Adrenal gland (tissue), 9 donors: ENCODE measurements at regions not wholly inside any gene's neighbourhood (a gene's known extent, or its start where the extent isn't known, plus 50 kb on each side); places are given as distances from the start of the nearest gene placed in this dataset.

ENCODE experiments used
- DNase-seq, 7 donors: peaks; one replicate each; pipeline ENCODE4 v3.0.0-alpha.2; 2019 to 2020
- H3K27ac ChIP-seq, 5 donors: fragments of 200-600 bp; sonication (generic) in 4 of 5; 1 replicate in 3 of 5; 2 replicates in 2 of 5; pipeline versions ENCODE4 v1.5.1 to v1.8.0; 2016 to 2020; ENCODE audit warnings: mild to moderate bottlenecking in 1 of 5
- H3K27me3 ChIP-seq: fragments of 200-600 bp; 2 replicates; pipeline ENCODE4 v1.8.0; 2021
- H3K36me3 ChIP-seq, 2 donors: fragments of 200-600 bp; replicated peaks in 1 of 2; 1 replicate in 1 of 2; 2 replicates in 1 of 2; pipeline versions ENCODE4 v1.5.1 to v1.8.0; 2018 to 2022
- H3K4me1 ChIP-seq, 2 donors: fragments of 200-600 bp; replicated peaks in 1 of 2; 1 replicate in 1 of 2; 2 replicates in 1 of 2; pipeline versions ENCODE4 v1.5.1 to v1.8.0; 2018 to 2021
- H3K4me3 ChIP-seq, 4 donors: fragments of 200-600 bp; sonication (generic) in 3 of 4; one replicate each; pipeline ENCODE4 v1.5.1; 2016 to 2018
- H3K9me3 ChIP-seq, 3 donors: fragments of 200-600 bp; sonication (generic) in 1 of 3; replicated peaks in 1 of 3; 1 replicate in 2 of 3; 2 replicates in 1 of 3; pipeline versions ENCODE4 v1.5.1 to v1.8.0; 2016 to 2021
- POLR2A ChIP-seq, 2 donors: fragments of 450-650 bp; IDR thresholded peaks; one replicate each; pipeline ENCODE4 v1.6.1; 2017; ENCODE audit warnings: antibody characterized with exemption in 2 of 2, mild to moderate bottlenecking in 2 of 2, moderate library complexity in 1 of 2
- WGBS, 4 donors: extraction: QIAGEN DNeasy Blood & Tissue Kit in 2 of 4; methylation state at CpG; one replicate each; pipeline versions ENCODE4 v1.1.5 to v1.1.7; 2013 to 2017; 5-methylcytosine and 5-hydroxymethylcytosine counted together
- intact Hi-C, 2 donors: fragments of 100-400 bp; cut with DNase I; formaldehyde crosslinking; loops; one replicate each; pipeline versions ENCODE4 v1.14.1 to v1.15.0; 2022 to 2023
- TF ChIP-seq, protein P1 (sequence below), 6 experiments: fragments of 450-650 bp in 4 of 6; fragments of 200-600 bp in 2 of 6; sonication (generic) in 1 of 6; IDR thresholded peaks; 1 replicate in 5 of 6; 2 replicates in 1 of 6; pipeline versions ENCODE4 v1.5.1 to v1.8.0; 2016 to 2021; ENCODE audit warnings: antibody characterized with exemption in 6 of 6, mild to moderate bottlenecking in 2 of 6, moderate library complexity in 1 of 6
- donor health status: healthy with polysubstance abuse.
- donor health status: Bipolar disorder and iron deficiency.
- donor health status: DM: yes; HTN: yes; CAD: no.
- donor health status: DM: no; HTN: no; CAD: no.
- donor health status: DM: no; HTN: no; CAD: no.

DNA sequence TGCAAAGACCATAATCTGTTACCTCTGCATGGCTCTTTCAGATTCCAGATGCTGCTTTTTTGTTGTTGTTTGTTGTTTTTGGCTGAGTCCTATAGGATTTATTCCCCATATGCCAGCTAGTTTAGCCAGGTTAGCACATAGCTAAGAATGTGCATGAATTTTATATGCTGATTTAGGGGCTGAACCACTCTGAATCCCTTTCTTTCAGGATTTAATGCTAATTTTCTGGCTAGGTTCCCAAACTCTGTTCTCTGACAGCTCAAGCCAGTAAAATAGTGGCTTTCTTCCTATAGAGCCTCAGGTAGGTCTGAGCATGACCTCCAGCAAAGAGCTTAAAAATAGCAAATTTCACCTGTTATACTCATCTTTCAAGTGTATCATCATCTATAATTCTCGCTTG lies 521.4 kb downstream of the CAAP1 start:
- TF ChIP-seq, protein P1, sequence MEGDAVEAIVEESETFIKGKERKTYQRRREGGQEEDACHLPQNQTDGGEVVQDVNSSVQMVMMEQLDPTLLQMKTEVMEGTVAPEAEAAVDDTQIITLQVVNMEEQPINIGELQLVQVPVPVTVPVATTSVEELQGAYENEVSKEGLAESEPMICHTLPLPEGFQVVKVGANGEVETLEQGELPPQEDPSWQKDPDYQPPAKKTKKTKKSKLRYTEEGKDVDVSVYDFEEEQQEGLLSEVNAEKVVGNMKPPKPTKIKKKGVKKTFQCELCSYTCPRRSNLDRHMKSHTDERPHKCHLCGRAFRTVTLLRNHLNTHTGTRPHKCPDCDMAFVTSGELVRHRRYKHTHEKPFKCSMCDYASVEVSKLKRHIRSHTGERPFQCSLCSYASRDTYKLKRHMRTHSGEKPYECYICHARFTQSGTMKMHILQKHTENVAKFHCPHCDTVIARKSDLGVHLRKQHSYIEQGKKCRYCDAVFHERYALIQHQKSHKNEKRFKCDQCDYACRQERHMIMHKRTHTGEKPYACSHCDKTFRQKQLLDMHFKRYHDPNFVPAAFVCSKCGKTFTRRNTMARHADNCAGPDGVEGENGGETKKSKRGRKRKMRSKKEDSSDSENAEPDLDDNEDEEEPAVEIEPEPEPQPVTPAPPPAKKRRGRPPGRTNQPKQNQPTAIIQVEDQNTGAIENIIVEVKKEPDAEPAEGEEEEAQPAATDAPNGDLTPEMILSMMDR (IDR thresholded peaks at IDR 0.05), result no peak
- TF ChIP-seq POLR2A (IDR thresholded peaks at IDR 0.05), result no peak
- WGBS, 4 donors, result 82 to 90% (median 88%) methylated on average over 1 of the region's 1 CpG
- H3K9me3 ChIP-seq, result no peaks in the 10 kb centered on the region

GRCh38 chr9:26369093-26369492 lies 523.5 kb downstream of the CAAP1 start:
- intact Hi-C loops, result no loop called here
- Histone ChIP-seq H3K27me3 (no peaks in the 10 kb centered on the region), H3K4me3 (no peak overlapping the region), H3K4me1 (no peaks in the 10 kb centered on the region), H3K9me3 (no peaks in the 10 kb centered on the region), H3K27ac (no peak overlapping the region), H3K36me3 (no peaks in the 10 kb centered on the region)
- DNase-seq, result no peak
- WGBS, 4 donors, result 88 to 93% (median 89%) methylated on average over 3 of the region's 3 CpGs
- TF ChIP-seq, protein P1 (IDR thresholded peaks at IDR 0.05), result no peak
- TF ChIP-seq POLR2A (IDR thresholded peaks at IDR 0.05), result no peak

More for the DNA sequence above, 521.4 kb downstream of the CAAP1 start:
- no peak overlapping the region for H3K4me3 ChIP-seq
- no peaks in the 10 kb centered on the region for H3K36me3 ChIP-seq
- no peaks in the 10 kb centered on the region for H3K4me1 ChIP-seq
- H3K27me3 ChIP-seq, result no peaks in the 10 kb centered on the region
- no peak for DNase-seq
- intact Hi-C loops, result no loop called here
- H3K27ac ChIP-seq, result no peak overlapping the region

DNA sequence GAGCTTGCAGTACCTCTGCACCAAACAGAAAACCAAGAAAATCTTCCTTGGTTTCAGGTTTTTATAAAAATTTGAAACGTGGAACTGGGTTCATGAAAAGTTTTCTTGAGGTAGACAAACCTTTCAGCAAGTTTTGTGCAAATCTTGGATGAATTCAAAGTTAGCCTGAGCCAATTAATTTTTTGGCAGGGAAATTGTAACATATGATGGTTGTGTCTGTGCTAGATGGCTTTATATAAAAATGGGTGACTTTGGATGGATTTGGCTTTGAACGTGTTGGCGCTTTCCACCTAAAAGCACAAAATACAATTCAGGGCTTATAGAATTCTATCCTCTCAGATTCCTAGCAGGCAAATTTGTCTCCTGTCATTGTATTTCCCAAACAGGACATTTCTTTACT lies 524.4 kb downstream of the CAAP1 start:
- TF ChIP-seq, protein P1 (IDR thresholded peaks at IDR 0.05), result no peak
- no peak for TF ChIP-seq POLR2A (IDR thresholded peaks at IDR 0.05)
- 72 to 81% (median 74%) methylated on average over 3 of the region's 3 CpGs for WGBS, 4 donors
- Histone ChIP-seq H3K4me1 (no peaks in the 10 kb centered on the region), H3K9me3 (no peaks in the 10 kb centered on the region), H3K27ac (no peak overlapping the region), H3K27me3 (no peaks in the 10 kb centered on the region), H3K36me3 (no peaks in the 10 kb centered on the region), H3K4me3 (no peak overlapping the region)
- intact Hi-C loops, result no loop called here
- no peak for DNase-seq

- H3K9me3 ChIP-seq, result no peaks in the 10 kb centered on the region
- TF ChIP-seq, protein P1 (IDR thresholded peaks at IDR 0.05), result no peak
- TF ChIP-seq POLR2A (IDR thresholded peaks at IDR 0.05), result no peak
- H3K4me1 ChIP-seq, result no peaks in the 10 kb centered on the region
- H3K36me3 ChIP-seq, result no peaks in the 10 kb centered on the region
- DNase-seq, result no peak
- H3K27ac ChIP-seq, result no peak overlapping the region
- WGBS, 4 donors, result 76 to 88% (median 84%) methylated on average over 2 of the region's 2 CpGs
- no peak overlapping the region for H3K4me3 ChIP-seq
- intact Hi-C loops, result no loop called here
- no peaks in the 10 kb centered on the region for H3K27me3 ChIP-seq
These were observed 531.6 kb downstream of the CAAP1 start for GRCh38 chr9:26361010-26361409.
